Endothelial cell of umbilical vein (primary cell): ENCODE measurements at regions not wholly inside any gene's neighbourhood (a gene's known extent, or its start where the extent isn't known, plus 50 kb on each side); places are given as distances from the start of the nearest gene placed in this dataset.

ENCODE experiments used
- CTCF ChIP-seq, 2 donors: IDR thresholded peaks; 1 replicate in 1 of 2; 2 replicates in 1 of 2; pipeline ENCODE4 v1.5.1; 2011; ENCODE audit warnings: low read length in 2 of 2, mild to moderate bottlenecking in 2 of 2, moderate library complexity in 2 of 2, control low read depth in 1 of 2, inconsistent platforms in 1 of 2, low read depth in 1 of 2; ENCODE audit not compliant: insufficient read depth in 1 of 2; ENCODE audit errors: extremely low read depth in 1 of 2
- EZH2 ChIP-seq: IDR thresholded peaks from 2 replicates; pipeline ENCODE4 v1.6.1; 2012; ENCODE audit warnings: borderline replicate concordance, low read depth, mild to moderate bottlenecking, moderate library complexity, low read length, inconsistent platforms; ENCODE audit not compliant: severe bottlenecking
- MAX ChIP-seq: IDR thresholded peaks from 2 replicates; pipeline ENCODE4 v1.6.1; 2011; ENCODE audit not compliant: insufficient read depth, insufficient read length
- POLR2A ChIP-seq: IDR thresholded peaks from 2 replicates; pipeline ENCODE4 v1.6.1; 2012; ENCODE audit warnings: low read depth, mild to moderate bottlenecking, control low read depth, low read length
- POLR2AphosphoS5 ChIP-seq: IDR thresholded peaks from 2 replicates; pipeline ENCODE4 v1.6.1; 2012; ENCODE audit warnings: low read depth, mild to moderate bottlenecking, control low read depth, low read length, moderate library complexity; ENCODE audit not compliant: insufficient read depth

GRCh38 chr12:82015623-82016347 is 256.6 kb upstream of the PPFIA2 start:
- no peak for TF ChIP-seq CTCF (IDR thresholded peaks at IDR 0.05; ENCODE audit: extremely low read depth in 1 of 2, insufficient read depth in 1 of 2, low read depth in 1 of 2, low read length in 2 of 2)
- TF ChIP-seq MAX, result no peak
- TF ChIP-seq POLR2A, result no peak
- no peak for TF ChIP-seq POLR2AphosphoS5
- no peak for TF ChIP-seq EZH2
